Coronary artery (tissue), 2 donors: ENCODE measurements at regions not wholly inside any gene's neighbourhood (a gene's known extent, or its start where the extent isn't known, plus 50 kb on each side); places are given as distances from the start of the nearest gene placed in this dataset.

Experiments
- DNase-seq: peaks from one replicate; pipeline ENCODE4 v3.0.0-alpha.2; 2017; ENCODE audit warnings: low spot score
- H3K27ac ChIP-seq, 2 donors: fragments of 200-600 bp; sonication (generic); one replicate each; pipeline ENCODE4 v1.5.1; 2016 to 2019
- H3K4me3 ChIP-seq: fragments of 200-600 bp; sonication (generic); 2 replicates; pipeline ENCODE4 v1.5.1; 2016; ENCODE audit warnings: mild to moderate bottlenecking, moderate library complexity
- CTCF ChIP-seq: fragments of 200-600 bp; sonication (generic); IDR thresholded peaks from one replicate; pipeline ENCODE4 v1.5.1; 2019; ENCODE audit warnings: antibody characterized with exemption

- no peak overlapping the region for H3K4me3 ChIP-seq
- H3K27ac ChIP-seq = no peak overlapping the region
- DNase-seq = no peak
- TF ChIP-seq CTCF = no peak
Measured at GRCh38 chr4:189436207-189436606, 504.5 kb upstream of the FRG1 start.

GRCh38 chr4:189440716-189441115 lies 500.0 kb upstream of the FRG1 start:
- no peak overlapping the region for H3K4me3 ChIP-seq
- TF ChIP-seq CTCF = no peak
- no peak for DNase-seq
- no peak overlapping the region for H3K27ac ChIP-seq

GRCh38 chr4:189443341-189443740 lies 497.3 kb upstream of the FRG1 start:
- H3K27ac ChIP-seq = no peak overlapping the region
- H3K4me3 ChIP-seq = no peak overlapping the region
- no peak for TF ChIP-seq CTCF
- DNase-seq = no peak

- Histone ChIP-seq H3K27ac (no peak overlapping the region), H3K4me3 (no peak overlapping the region)
- TF ChIP-seq CTCF = no peak
- no peak for DNase-seq
Measured at GRCh38 chr4:189445613-189446012, 495.1 kb upstream of the FRG1 start.

- no peak for DNase-seq
Measured at GRCh38 chr4:189463734-189464133, 476.9 kb upstream of the FRG1 start.

GRCh38 chr4:189494407-189494806 lies 446.3 kb upstream of the FRG1 start:
- Histone ChIP-seq H3K27ac (no peak overlapping the region), H3K4me3 (no peak overlapping the region)
- DNase-seq = no peak
- TF ChIP-seq CTCF = no peak

More at GRCh38 chr4:189463734-189464133, 476.9 kb upstream of the FRG1 start:
- H3K4me3 ChIP-seq = no peak overlapping the region
- no peak overlapping the region for H3K27ac ChIP-seq
- no peak for TF ChIP-seq CTCF

- H3K27ac ChIP-seq = no peak overlapping the region
- H3K4me3 ChIP-seq = no peak overlapping the region
- no peak for TF ChIP-seq CTCF
- DNase-seq = no peak
Measured at GRCh38 chr4:189497516-189497915, 443.2 kb upstream of the FRG1 start.
